Nephron (organoid): ENCODE measurements at regions not wholly inside any gene's neighbourhood (a gene's known extent, or its start where the extent isn't known, plus 50 kb on each side); places are given as distances from the start of the nearest gene placed in this dataset.

Experiments
- H3K27ac Mint-ChIP-seq, 3 experiments: 2 replicates each; pipeline ENCODE4 v1.8.0; 2020; ENCODE audit warnings: mixed read lengths in 3 of 3, mild to moderate bottlenecking in 2 of 3, moderate library complexity in 1 of 3
- H3K27me3 Mint-ChIP-seq: 2 replicates; pipeline ENCODE4 v1.8.0; 2021; ENCODE audit warnings: low read depth, mild to moderate bottlenecking, moderate library complexity, mixed read lengths
- H3K36me3 Mint-ChIP-seq: 2 replicates; pipeline ENCODE4 v1.8.0; 2020; ENCODE audit warnings: low read depth, mixed read lengths
- H3K4me1 Mint-ChIP-seq: 2 replicates; pipeline ENCODE4 v1.8.0; 2020; ENCODE audit warnings: mixed read lengths
- H3K4me3 Mint-ChIP-seq, 3 experiments: 2 replicates each; pipeline ENCODE4 v1.8.0; 2020; ENCODE audit warnings: mild to moderate bottlenecking in 3 of 3, mixed read lengths in 3 of 3, moderate library complexity in 2 of 3
- H3K9me3 Mint-ChIP-seq: 2 replicates; pipeline ENCODE4 v1.8.0; 2020; ENCODE audit warnings: mixed read lengths
- TF ChIP-seq, protein P1 (sequence below), 3 experiments: fragments of 200-600 bp; sonication (generic); IDR thresholded peaks; one replicate each; pipeline ENCODE4 v1.5.0; 2021; ENCODE audit warnings: antibody characterized with exemption in 3 of 3; ENCODE audit not compliant: unreplicated experiment in 3 of 3

DNA sequence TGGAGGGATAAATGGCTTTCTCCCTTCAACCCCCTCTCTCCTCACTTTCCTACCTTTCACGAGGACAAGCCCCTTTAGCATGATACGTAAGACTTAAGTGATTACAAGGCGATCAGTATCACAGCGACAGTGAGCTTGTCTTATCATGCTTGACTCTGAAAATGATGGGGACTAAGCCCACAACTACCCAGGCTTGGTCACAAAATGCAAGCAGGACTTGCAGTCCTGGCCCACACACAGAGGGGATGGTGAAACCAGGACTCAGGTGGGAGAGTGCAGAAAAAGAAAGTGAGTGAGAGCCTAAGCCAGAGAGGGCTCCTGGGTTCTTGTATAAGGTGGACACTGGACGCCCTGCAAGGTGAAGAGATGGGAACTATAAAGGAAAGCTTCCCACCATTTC lies 95.7 kb upstream of the ARL4C start:
- Mint-ChIP-seq H3K4me1 (no peaks in the 10 kb centered on the region), H3K27me3 (peaks cover 22% of the 10 kb centered on the region), H3K9me3 (no peaks in the 10 kb centered on the region), H3K36me3 (no peaks in the 10 kb centered on the region), H3K4me3 (no peak overlapping the region), H3K27ac (no peak overlapping the region)
- TF ChIP-seq, protein P1, sequence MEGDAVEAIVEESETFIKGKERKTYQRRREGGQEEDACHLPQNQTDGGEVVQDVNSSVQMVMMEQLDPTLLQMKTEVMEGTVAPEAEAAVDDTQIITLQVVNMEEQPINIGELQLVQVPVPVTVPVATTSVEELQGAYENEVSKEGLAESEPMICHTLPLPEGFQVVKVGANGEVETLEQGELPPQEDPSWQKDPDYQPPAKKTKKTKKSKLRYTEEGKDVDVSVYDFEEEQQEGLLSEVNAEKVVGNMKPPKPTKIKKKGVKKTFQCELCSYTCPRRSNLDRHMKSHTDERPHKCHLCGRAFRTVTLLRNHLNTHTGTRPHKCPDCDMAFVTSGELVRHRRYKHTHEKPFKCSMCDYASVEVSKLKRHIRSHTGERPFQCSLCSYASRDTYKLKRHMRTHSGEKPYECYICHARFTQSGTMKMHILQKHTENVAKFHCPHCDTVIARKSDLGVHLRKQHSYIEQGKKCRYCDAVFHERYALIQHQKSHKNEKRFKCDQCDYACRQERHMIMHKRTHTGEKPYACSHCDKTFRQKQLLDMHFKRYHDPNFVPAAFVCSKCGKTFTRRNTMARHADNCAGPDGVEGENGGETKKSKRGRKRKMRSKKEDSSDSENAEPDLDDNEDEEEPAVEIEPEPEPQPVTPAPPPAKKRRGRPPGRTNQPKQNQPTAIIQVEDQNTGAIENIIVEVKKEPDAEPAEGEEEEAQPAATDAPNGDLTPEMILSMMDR (IDR thresholded peaks at IDR 0.05; ENCODE audit: unreplicated experiment in 3 of 3), result no peak

DNA sequence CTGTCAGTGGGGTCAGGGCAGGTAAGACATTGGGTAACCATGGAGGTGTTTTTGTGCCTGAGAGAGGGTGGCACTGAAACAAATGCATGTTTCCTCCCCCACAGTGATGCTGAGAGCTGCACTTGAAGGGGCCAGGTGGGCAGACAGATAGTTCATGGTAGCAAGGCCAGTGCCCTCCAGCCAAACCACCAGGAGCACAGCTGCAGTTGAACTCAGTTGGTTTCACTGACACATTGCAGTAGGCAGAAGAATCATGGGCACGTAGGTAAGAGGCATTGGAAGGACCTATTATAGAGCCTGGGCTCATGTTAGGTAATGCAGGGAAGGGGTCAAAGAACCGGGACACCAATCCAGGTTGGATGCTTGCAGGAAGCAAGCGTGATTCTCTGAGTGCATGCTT lies 93.2 kb upstream of the ARL4C start:
- Mint-ChIP-seq H3K4me1 (no peaks in the 10 kb centered on the region), H3K4me3 (no peak overlapping the region), H3K27me3 (peaks cover 15% of the 10 kb centered on the region)

DNA sequence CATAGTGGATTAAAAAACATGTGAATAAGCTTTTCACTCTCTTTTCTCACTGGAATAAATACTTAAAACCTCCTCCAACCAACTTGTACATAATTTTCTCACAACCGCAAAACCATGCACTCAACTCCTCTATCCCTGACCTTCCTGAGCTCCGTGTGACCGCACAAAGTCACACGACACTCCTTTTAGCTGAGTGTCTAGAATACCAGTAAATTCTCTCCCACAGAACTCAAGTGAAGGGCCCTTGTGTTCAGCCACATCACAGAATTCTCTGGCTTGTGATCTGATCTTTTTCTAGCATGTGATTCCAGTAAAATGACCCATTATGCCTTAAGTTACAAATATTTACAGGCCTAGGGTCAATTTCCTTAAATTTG lies 91.2 kb upstream of the ARL4C start:
- H3K36me3 Mint-ChIP-seq, result no peaks in the 10 kb centered on the region
- no peak overlapping the region for H3K4me3 Mint-ChIP-seq
- H3K27me3 Mint-ChIP-seq, result peaks cover 19% of the 10 kb centered on the region
- H3K9me3 Mint-ChIP-seq, result no peaks in the 10 kb centered on the region
- H3K4me1 Mint-ChIP-seq, result no peaks in the 10 kb centered on the region
- no peak overlapping the region for H3K27ac Mint-ChIP-seq
- TF ChIP-seq, protein P1 (IDR thresholded peaks at IDR 0.05; ENCODE audit: unreplicated experiment in 3 of 3), result no peak

More for the DNA sequence above, 93.2 kb upstream of the ARL4C start:
- H3K27ac Mint-ChIP-seq, result no peak overlapping the region
- H3K9me3 Mint-ChIP-seq, result no peaks in the 10 kb centered on the region
- TF ChIP-seq, protein P1 (IDR thresholded peaks at IDR 0.05; ENCODE audit: unreplicated experiment in 3 of 3), result no peak
- no peaks in the 10 kb centered on the region for H3K36me3 Mint-ChIP-seq

DNA sequence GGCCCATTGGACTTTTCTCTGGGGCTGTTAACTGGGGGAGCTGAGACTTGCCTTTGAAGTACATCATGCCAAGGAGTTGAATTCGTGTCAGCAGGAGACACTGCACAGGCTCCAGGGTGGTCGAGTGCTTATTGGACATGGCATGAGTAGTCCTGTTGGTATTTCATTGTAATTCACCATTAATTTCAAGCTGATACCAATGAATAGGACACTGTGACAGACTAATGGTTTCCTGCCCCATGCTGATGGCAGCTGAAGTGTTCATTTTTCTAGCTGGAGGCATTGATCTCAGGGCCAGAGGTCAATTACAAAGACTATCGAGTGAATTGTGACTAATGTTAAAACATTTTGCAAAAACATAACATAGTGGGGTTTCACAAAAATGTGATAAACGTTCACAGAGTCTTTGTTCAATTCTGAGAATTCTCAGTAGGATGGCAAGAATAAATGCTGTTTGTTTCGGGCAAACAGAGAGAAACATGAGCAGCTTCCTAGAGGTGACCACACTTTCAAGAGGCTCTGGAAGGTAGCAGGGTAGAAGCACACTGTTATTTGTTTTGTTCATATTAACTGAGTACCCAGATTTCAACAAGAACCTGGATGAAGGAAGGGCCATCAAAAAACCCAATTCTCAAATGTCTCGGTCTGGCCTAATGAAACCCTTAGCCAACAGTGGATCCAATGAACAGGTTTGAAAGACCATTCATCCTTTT lies 90.6 kb upstream of the ARL4C start:
- no peak overlapping the region for H3K4me3 Mint-ChIP-seq
- no peaks in the 10 kb centered on the region for H3K9me3 Mint-ChIP-seq
- TF ChIP-seq, protein P1 (IDR thresholded peaks at IDR 0.05; ENCODE audit: unreplicated experiment in 3 of 3), result no peak
- H3K27ac Mint-ChIP-seq, result no peak overlapping the region
- no peaks in the 10 kb centered on the region for H3K36me3 Mint-ChIP-seq
- H3K27me3 Mint-ChIP-seq, result peaks cover 23% of the 10 kb centered on the region
- H3K4me1 Mint-ChIP-seq, result no peaks in the 10 kb centered on the region

DNA sequence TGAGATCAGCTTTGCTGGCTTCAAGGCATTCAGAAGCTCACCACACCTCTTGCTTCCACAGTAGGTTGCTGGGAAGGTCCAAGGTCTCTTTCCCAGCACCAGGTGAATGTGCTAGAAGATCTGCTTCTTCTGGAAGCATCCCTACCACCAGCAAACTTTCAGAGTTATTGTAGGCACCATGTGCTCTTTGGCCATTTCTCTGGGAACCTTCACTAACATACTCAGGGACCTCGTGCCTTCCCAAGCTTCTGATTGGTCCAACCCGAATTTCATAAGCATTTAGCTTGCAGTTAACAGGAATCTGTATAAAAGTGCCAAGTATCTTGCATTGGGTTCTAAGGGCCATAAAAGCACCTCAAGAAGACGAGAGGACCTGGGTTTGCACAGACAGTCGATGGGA lies 86.5 kb upstream of the ARL4C start:
- Mint-ChIP-seq H3K4me1 (peaks cover 10% of the 10 kb centered on the region), H3K4me3 (no peak overlapping the region), H3K27ac (no peak overlapping the region), H3K27me3 (peaks cover 14% of the 10 kb centered on the region), H3K9me3 (no peaks in the 10 kb centered on the region), H3K36me3 (no peaks in the 10 kb centered on the region)
- TF ChIP-seq, protein P1 (IDR thresholded peaks at IDR 0.05; ENCODE audit: unreplicated experiment in 3 of 3), result no peak

DNA sequence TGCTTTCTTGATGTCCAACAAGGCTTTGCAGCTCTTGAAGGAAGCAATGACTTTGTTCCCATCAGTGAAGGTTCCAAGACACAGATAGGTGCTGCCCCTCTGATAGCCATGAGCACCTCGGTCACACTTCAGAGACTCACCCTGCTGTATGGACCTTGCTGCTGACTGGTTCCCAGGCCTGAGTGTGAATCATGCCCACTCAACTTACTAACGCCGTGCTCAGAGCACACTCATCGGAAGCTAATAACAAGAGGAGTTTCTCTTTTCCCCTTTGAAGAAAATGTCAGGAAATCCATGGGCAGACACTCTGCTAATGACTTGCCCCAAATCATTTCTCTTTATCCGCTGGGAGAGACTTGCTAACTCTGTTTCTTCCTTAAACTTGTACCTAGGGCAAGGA lies 83.8 kb upstream of the ARL4C start:
- Mint-ChIP-seq H3K4me1 (peaks cover 10% of the 10 kb centered on the region), H3K36me3 (no peaks in the 10 kb centered on the region), H3K27me3 (peaks cover 20% of the 10 kb centered on the region), H3K27ac (no peak overlapping the region), H3K9me3 (peaks cover 2% of the 10 kb centered on the region), H3K4me3 (no peak overlapping the region)
- TF ChIP-seq, protein P1 (IDR thresholded peaks at IDR 0.05; ENCODE audit: unreplicated experiment in 3 of 3), result no peak
